Esophagus squamous epithelium (tissue), 4 donors: ENCODE measurements at regions not wholly inside any gene's neighbourhood (a gene's known extent, or its start where the extent isn't known, plus 50 kb on each side); places are given as distances from the start of the nearest gene placed in this dataset.
"Not testable (repeated sequence)": the region's sequence is repeated elsewhere in the genome, so short reads cannot be mapped to it uniquely, and the experiment has no call there.

Experiments
- POLR2A ChIP-seq, 4 donors: fragments of 450-650 bp; IDR thresholded peaks; one replicate each; pipeline ENCODE4 v1.6.1; 2017; ENCODE audit warnings: antibody characterized with exemption in 4 of 4, mild to moderate bottlenecking in 4 of 4, moderate library complexity in 3 of 4
- TF ChIP-seq, protein P1 (sequence below), 6 experiments: fragments of 450-650 bp in 4 of 6; fragments of 200-600 bp in 2 of 6; sonication (generic) in 2 of 6; IDR thresholded peaks; one replicate each; pipeline ENCODE4 v1.5.1; 2016 to 2019; ENCODE audit warnings: antibody characterized with exemption in 6 of 6, mild to moderate bottlenecking in 4 of 6, moderate library complexity in 4 of 6

DNA sequence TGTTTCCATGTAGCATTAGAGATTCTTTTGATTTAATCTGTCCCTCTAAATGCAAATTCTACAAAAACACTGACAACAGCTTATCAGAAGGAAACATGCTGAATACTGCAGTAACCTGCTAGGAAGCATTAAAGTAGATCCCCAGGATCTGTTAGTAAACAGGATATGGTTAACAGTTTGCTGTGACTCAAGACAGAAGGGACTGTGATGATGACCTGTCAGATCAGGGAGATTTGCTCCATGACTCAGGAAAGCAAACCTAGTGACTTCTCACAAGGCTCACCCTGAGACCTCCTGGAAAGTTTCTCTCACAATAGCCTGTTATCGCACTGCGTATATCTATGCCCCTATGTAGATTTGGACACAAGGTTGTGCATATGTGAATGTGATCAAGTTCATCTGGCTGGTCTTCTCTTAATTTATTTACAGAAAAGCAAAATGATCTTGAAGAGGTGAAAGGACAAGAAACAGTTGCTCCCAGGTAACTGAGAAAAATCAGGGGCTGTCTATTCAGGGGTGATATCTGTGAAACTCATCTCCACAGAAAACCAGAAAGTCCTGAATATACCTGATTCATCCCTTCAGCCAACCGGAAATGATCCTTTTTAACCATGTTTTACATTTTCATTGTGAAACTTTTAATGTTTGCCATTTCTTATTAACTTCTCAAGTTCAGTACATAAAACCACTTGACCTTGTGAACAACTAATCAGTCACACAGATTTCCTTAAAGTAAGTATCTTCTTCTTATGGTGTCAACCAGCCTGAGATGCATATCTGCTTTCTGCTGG, 333.1 kb upstream of the COX7C start:
- not testable (repeated sequence) for TF ChIP-seq POLR2A (IDR thresholded peaks at IDR 0.05)
- TF ChIP-seq, protein P1, sequence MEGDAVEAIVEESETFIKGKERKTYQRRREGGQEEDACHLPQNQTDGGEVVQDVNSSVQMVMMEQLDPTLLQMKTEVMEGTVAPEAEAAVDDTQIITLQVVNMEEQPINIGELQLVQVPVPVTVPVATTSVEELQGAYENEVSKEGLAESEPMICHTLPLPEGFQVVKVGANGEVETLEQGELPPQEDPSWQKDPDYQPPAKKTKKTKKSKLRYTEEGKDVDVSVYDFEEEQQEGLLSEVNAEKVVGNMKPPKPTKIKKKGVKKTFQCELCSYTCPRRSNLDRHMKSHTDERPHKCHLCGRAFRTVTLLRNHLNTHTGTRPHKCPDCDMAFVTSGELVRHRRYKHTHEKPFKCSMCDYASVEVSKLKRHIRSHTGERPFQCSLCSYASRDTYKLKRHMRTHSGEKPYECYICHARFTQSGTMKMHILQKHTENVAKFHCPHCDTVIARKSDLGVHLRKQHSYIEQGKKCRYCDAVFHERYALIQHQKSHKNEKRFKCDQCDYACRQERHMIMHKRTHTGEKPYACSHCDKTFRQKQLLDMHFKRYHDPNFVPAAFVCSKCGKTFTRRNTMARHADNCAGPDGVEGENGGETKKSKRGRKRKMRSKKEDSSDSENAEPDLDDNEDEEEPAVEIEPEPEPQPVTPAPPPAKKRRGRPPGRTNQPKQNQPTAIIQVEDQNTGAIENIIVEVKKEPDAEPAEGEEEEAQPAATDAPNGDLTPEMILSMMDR (IDR thresholded peaks at IDR 0.05): not testable (repeated sequence)
